KMS-11 (cell line): ENCODE measurements at regions not wholly inside any gene's neighbourhood (a gene's known extent, or its start where the extent isn't known, plus 50 kb on each side); places are given as distances from the start of the nearest gene placed in this dataset.
"Not testable (repeated sequence)": the region's sequence is repeated elsewhere in the genome, so short reads cannot be mapped to it uniquely, and the experiment has no call there.

Experiments
- H2AFZ ChIP-seq: fragments of 200-600 bp; sonication (generic); 2 replicates; pipeline ENCODE4 v1.6.1; 2016; ENCODE audit warnings: antibody characterized with exemption, mixed run types, low read depth
- H3K27ac ChIP-seq: fragments of 200-600 bp; sonication (generic); 2 replicates; pipeline ENCODE4 v1.6.1; 2016; ENCODE audit warnings: mild to moderate bottlenecking, mixed run types
- H3K27me3 ChIP-seq: fragments of 200-600 bp; sonication (generic); 2 replicates; pipeline ENCODE4 v1.6.1; 2017; ENCODE audit warnings: mild to moderate bottlenecking, low read depth, mixed run types, moderate library complexity; ENCODE audit not compliant: insufficient read depth
- H3K36me3 ChIP-seq: fragments of 200-600 bp; sonication (generic); 2 replicates; pipeline ENCODE4 v1.6.1; 2017; ENCODE audit warnings: mild to moderate bottlenecking, mixed run types; ENCODE audit not compliant: insufficient read depth
- H3K4me1 ChIP-seq: fragments of 200-600 bp; sonication (generic); 2 replicates; pipeline ENCODE4 v1.6.1; 2016; ENCODE audit warnings: mild to moderate bottlenecking, low read depth, mixed run types; ENCODE audit not compliant: poor library complexity, severe bottlenecking
- H3K4me2 ChIP-seq: fragments of 200-600 bp; sonication (generic); 2 replicates; pipeline ENCODE4 v1.7.0; 2016; ENCODE audit warnings: mild to moderate bottlenecking, mixed run types
- H3K4me3 ChIP-seq: fragments of 200-600 bp; sonication (generic); IDR thresholded peaks from 2 replicates; pipeline ENCODE4 v1.6.1; 2017; ENCODE audit warnings: low read depth, low read length, mixed read lengths; ENCODE audit not compliant: insufficient read depth
- H3K79me2 ChIP-seq: fragments of 200-600 bp; sonication (generic); 2 replicates; pipeline ENCODE4 v1.6.1; 2016; ENCODE audit warnings: low read depth, mixed run types; ENCODE audit not compliant: insufficient read depth
- H3K9ac ChIP-seq: fragments of 200-600 bp; sonication (generic); 2 replicates; pipeline ENCODE4 v1.6.1; 2016; ENCODE audit warnings: mild to moderate bottlenecking, mixed run types
- H4K20me1 ChIP-seq: fragments of 200-600 bp; sonication (generic); 2 replicates; pipeline ENCODE4 v1.6.1; 2016; ENCODE audit warnings: mild to moderate bottlenecking, mixed run types; ENCODE audit not compliant: insufficient read depth
- TF ChIP-seq, protein P1 (sequence below): fragments of 200-600 bp; sonication (generic); conservative IDR thresholded peaks from 2 replicates; pipeline ENCODE4 v1.6.1; 2017; ENCODE audit warnings: low read depth, mild to moderate bottlenecking, antibody characterized with exemption, low read length, moderate library complexity, mixed read lengths

DNA sequence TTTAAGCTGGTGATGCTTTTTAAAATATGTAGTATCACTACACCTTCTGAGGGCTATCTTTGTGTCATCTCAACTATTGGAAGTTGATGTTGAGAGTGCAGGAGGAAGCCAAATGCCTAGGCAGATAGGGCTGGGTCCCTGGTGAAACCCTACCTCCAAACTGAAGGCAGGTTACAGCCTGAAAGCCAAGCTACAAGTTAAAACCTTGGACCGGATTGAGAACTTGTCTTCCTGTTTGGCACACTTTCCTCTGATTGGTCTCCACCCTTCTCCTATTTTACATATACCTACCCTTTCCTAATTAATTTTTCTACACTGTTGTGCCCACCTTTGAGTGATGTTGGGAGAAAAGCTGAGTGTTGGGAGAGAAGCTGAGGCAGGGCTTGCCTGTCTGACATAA, 287.8 kb upstream of the CNTN5 start:
- no peak overlapping the region for H3K27ac ChIP-seq
- no peaks in the 10 kb centered on the region for H3K27me3 ChIP-seq
- H3K4me3 ChIP-seq: no peak overlapping the region
- H3K79me2 ChIP-seq: no peaks in the 10 kb centered on the region
- H2AFZ ChIP-seq: no peak overlapping the region
- H3K36me3 ChIP-seq: no peaks in the 10 kb centered on the region
- no peak overlapping the region for H3K4me2 ChIP-seq
- TF ChIP-seq, protein P1, sequence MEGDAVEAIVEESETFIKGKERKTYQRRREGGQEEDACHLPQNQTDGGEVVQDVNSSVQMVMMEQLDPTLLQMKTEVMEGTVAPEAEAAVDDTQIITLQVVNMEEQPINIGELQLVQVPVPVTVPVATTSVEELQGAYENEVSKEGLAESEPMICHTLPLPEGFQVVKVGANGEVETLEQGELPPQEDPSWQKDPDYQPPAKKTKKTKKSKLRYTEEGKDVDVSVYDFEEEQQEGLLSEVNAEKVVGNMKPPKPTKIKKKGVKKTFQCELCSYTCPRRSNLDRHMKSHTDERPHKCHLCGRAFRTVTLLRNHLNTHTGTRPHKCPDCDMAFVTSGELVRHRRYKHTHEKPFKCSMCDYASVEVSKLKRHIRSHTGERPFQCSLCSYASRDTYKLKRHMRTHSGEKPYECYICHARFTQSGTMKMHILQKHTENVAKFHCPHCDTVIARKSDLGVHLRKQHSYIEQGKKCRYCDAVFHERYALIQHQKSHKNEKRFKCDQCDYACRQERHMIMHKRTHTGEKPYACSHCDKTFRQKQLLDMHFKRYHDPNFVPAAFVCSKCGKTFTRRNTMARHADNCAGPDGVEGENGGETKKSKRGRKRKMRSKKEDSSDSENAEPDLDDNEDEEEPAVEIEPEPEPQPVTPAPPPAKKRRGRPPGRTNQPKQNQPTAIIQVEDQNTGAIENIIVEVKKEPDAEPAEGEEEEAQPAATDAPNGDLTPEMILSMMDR: no peak
- H3K4me1 ChIP-seq: no peaks in the 10 kb centered on the region
- no peaks in the 10 kb centered on the region for H4K20me1 ChIP-seq
- no peak overlapping the region for H3K9ac ChIP-seq

DNA sequence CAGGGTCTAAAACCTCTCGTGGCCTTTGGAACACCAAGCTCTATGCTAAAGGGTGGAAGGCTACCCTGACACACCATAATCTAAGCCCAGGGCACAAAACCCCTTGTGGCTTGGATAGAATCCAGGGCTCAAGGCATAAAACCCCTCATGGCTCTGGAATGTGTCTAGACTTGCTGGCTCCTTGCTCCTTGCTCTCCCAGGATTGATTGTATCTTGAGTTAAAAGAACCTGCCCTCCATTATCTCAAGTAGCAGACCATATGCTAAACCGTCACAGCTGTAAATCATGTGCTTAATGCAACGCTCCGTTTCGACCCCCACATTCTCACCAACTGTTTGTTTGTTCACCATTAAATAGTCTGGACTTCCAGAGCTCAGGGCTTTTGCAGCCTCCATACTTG, 287.4 kb upstream of the CNTN5 start:
- H3K79me2 ChIP-seq, H3K27ac ChIP-seq, H2AFZ ChIP-seq, H3K9ac ChIP-seq, H3K4me1 ChIP-seq, H3K36me3 ChIP-seq, H4K20me1 ChIP-seq, H3K4me2 ChIP-seq, H3K27me3 ChIP-seq, H3K4me3 ChIP-seq: not testable (repeated sequence)

DNA sequence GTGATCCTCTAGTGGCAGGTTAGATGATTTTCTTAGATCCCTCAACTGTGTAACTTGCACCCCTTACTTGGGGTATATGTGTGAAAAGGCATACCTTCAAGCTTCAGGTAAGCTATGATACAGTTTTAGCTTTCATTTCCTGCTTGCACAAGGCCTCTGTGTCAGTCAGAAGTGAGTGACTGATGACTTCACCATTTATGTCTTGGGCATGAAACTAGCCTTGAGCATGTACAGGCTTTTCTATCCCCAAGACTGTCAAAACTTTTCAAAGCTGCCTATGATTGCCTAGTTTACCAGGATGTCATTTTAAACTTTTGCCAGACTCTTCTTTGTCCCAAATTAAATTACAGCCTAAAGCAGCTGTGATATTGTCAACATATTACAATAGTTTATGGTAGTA, 286.1 kb upstream of the CNTN5 start:
- Histone ChIP-seq H3K4me3 (no peak overlapping the region), H3K79me2 (no peaks in the 10 kb centered on the region), H3K27me3 (no peaks in the 10 kb centered on the region), H3K27ac (no peak overlapping the region), H3K9ac (no peak overlapping the region), H3K4me2 (no peak overlapping the region), H2AFZ (no peak overlapping the region), H3K4me1 (no peaks in the 10 kb centered on the region), H3K36me3 (no peaks in the 10 kb centered on the region), H4K20me1 (no peaks in the 10 kb centered on the region)
- TF ChIP-seq, protein P1: no peak

DNA sequence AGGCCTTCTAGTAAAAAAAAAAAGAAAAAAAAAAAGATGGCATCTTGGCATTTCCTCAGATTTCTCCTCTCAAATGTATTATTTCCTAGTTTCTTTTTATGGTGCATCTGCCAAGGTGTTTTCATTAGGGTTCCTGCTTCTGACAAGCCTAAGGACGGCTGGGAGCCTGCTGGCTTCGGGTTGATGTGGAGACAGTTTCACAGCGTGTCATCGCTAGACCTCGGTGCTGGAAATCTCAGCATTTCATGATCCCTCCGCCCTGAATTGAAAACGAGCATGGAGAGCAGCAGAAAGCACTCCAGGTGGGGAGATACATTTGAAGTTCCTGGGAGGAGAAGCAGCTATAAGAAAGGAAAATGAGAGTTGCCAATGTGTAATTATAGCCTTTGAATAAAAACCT, 283.9 kb upstream of the CNTN5 start:
- H3K4me1 ChIP-seq: no peaks in the 10 kb centered on the region

DNA sequence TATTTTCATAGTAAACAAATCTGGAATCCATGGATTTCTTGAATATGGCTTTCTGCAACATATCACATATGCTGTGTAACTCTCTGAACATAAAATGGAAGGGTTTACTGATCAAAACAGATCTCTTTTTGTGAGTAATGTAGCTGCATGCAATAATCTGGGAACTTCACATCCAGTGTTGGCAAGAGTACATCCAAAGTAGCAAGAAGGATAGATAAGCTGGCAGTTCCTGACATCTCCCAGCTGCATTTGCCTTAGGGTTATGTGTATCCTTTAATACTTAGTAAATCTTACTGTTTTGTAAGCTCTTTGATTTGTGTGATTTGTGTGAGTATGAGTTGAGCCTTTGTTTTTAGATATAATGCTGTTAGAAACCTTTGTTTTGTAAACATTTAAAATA, 280.4 kb upstream of the CNTN5 start:
- no peaks in the 10 kb centered on the region for H3K36me3 ChIP-seq
- H3K27ac ChIP-seq: no peak overlapping the region
- TF ChIP-seq, protein P1: no peak
- H3K4me3 ChIP-seq: no peak overlapping the region
- no peak overlapping the region for H2AFZ ChIP-seq
- no peak overlapping the region for H3K4me2 ChIP-seq
- H3K4me1 ChIP-seq: no peaks in the 10 kb centered on the region
- H3K27me3 ChIP-seq: no peaks in the 10 kb centered on the region
- H4K20me1 ChIP-seq: no peaks in the 10 kb centered on the region
- no peak overlapping the region for H3K9ac ChIP-seq
- H3K79me2 ChIP-seq: no peaks in the 10 kb centered on the region

More for the DNA sequence above, 283.9 kb upstream of the CNTN5 start:
- no peaks in the 10 kb centered on the region for H4K20me1 ChIP-seq
- no peak overlapping the region for H3K27ac ChIP-seq
- H3K9ac ChIP-seq: no peak overlapping the region
- TF ChIP-seq, protein P1: no peak
- no peak overlapping the region for H2AFZ ChIP-seq
- no peaks in the 10 kb centered on the region for H3K27me3 ChIP-seq
- no peaks in the 10 kb centered on the region for H3K79me2 ChIP-seq
- H3K4me3 ChIP-seq: no peak overlapping the region
- H3K36me3 ChIP-seq: no peaks in the 10 kb centered on the region
- no peak overlapping the region for H3K4me2 ChIP-seq

DNA sequence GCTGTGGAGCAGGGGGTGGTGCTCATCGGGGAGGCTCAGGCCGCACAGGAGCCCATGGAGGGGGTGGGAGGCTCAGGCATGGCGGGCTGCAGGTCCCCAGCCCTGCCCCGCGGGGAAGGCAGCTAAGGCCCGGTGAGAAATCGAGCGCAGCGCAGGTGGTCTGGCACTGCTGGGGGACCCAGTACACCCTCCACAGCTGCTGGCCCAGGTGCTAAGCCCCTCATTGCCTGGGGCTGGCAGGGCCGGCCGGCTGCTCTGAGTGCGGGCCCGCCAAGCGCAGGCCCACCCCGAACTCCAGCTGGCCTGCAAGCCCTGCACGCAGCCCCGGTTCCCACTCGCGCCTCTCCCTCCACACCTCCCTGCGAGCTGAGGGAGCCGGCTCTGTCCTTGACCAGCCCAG, 257.3 kb upstream of the CNTN5 start:
- not testable (repeated sequence) for H3K27me3 ChIP-seq, H3K4me2 ChIP-seq, H3K79me2 ChIP-seq, H3K27ac ChIP-seq, H3K4me1 ChIP-seq, H3K36me3 ChIP-seq, H4K20me1 ChIP-seq, H3K4me3 ChIP-seq, H2AFZ ChIP-seq, H3K9ac ChIP-seq
